ENCODE measurements at regions not wholly inside any gene's neighbourhood (a gene's known extent, or its start where the extent isn't known, plus 50 kb on each side); places are given as distances from the start of the nearest gene placed in this dataset.

- DNase-seq (ENCODE audit: low read depth in 2 of 2) = no peak
Measured at GRCh38 chr21:14869984-14870852, 194.6 kb downstream of the NRIP1 start.

- DNase-seq (ENCODE audit: low read depth in 2 of 2) = no peak
Measured at GRCh38 chr21:14866859-14867765, 197.7 kb downstream of the NRIP1 start.

GRCh38 chr21:14864211-14865021, 200.4 kb downstream of the NRIP1 start:
- no peak for DNase-seq (ENCODE audit: low read depth in 2 of 2)

- DNase-seq (ENCODE audit: low read depth in 2 of 2) = no peak
Measured at GRCh38 chr21:14863745-14864210, 201.0 kb downstream of the NRIP1 start.

- no peak for DNase-seq (ENCODE audit: low read depth in 2 of 2)
Measured at GRCh38 chr21:14862794-14863720, 201.7 kb downstream of the NRIP1 start.

- DNase-seq (ENCODE audit: low read depth in 2 of 2) = no peak
Measured at GRCh38 chr21:14858311-14858710, 206.5 kb downstream of the NRIP1 start.

- DNase-seq (ENCODE audit: low read depth in 2 of 2) = no peak
Measured at GRCh38 chr21:14857529-14857928, 207.3 kb downstream of the NRIP1 start.

GRCh38 chr21:14850394-14850793, 214.4 kb downstream of the NRIP1 start:
- DNase-seq (ENCODE audit: low read depth in 2 of 2) = no peak

GRCh38 chr21:14846621-14847020, 218.2 kb downstream of the NRIP1 start:
- no peak for DNase-seq (ENCODE audit: low read depth in 2 of 2)

- no peak for DNase-seq (ENCODE audit: low read depth in 2 of 2)
Measured at GRCh38 chr21:14844001-14844400, 220.8 kb downstream of the NRIP1 start.

GRCh38 chr21:14842601-14843000, 222.2 kb downstream of the NRIP1 start:
- no peak for DNase-seq (ENCODE audit: low read depth in 2 of 2)

GRCh38 chr21:14841511-14842472, 223.0 kb downstream of the NRIP1 start:
- no peak for DNase-seq (ENCODE audit: low read depth in 2 of 2)

GRCh38 chr21:14838400-14838799, 226.4 kb downstream of the NRIP1 start:
- DNase-seq (ENCODE audit: low read depth in 2 of 2) = no peak

GRCh38 chr21:14836950-14837349, 227.8 kb downstream of the NRIP1 start:
- no peak for DNase-seq (ENCODE audit: low read depth in 2 of 2)

GRCh38 chr21:14833666-14834351, 231.0 kb downstream of the NRIP1 start:
- DNase-seq (ENCODE audit: low read depth in 2 of 2) = no peak

- no peak for DNase-seq (ENCODE audit: low read depth in 2 of 2)
Measured at GRCh38 chr21:14833241-14833640, 231.6 kb downstream of the NRIP1 start.

- DNase-seq (ENCODE audit: low read depth in 2 of 2) = no peak
Measured at GRCh38 chr21:14830307-14830706, 234.5 kb downstream of the NRIP1 start.

- no peak for DNase-seq (ENCODE audit: low read depth in 2 of 2)
Measured at GRCh38 chr21:14829685-14830084, 235.1 kb downstream of the NRIP1 start.

GRCh38 chr21:14827468-14827867, 237.3 kb downstream of the NRIP1 start:
- no peak for DNase-seq (ENCODE audit: low read depth in 2 of 2)

Data from stimulated activated CD8-positive, alpha-beta memory T cell treated with anti-CD3 and anti-CD28 coated beads, Interleukin-7, amount 100 ng/mL, for 1 hour (primary cell).